Stimulated activated naive CD8-positive, alpha-beta T cell treated with anti-CD3 and anti-CD28 coated beads, Interleukin-15, amount 100 ng/mL, for 72 hours (primary cell): ENCODE measurements at regions not wholly inside any gene's neighbourhood (a gene's known extent, or its start where the extent isn't known, plus 50 kb on each side); places are given as distances from the start of the nearest gene placed in this dataset.

ENCODE experiments used
- ATAC-seq: fragments of 150-1000 bp; cut with Tn5 transposase; 2 replicates; pipeline ENCODE4 v1.10.0; 2021; ENCODE audit warnings: mild to moderate bottlenecking, moderate library complexity
- DNase-seq, 2 donors: peaks; one replicate each; pipeline ENCODE4 v3.0.0; 2021 to 2022
- H3K27ac Mint-ChIP-seq, 2 donors: one replicate each; pipeline ENCODE4 v1.8.0; 2022; ENCODE audit warnings: mild to moderate bottlenecking in 2 of 2, mixed read lengths in 2 of 2, moderate library complexity in 2 of 2
- H3K27me3 Mint-ChIP-seq: one replicate; pipeline ENCODE4 v1.8.0; 2022; ENCODE audit warnings: mixed read lengths
- H3K4me1 Mint-ChIP-seq: one replicate; pipeline ENCODE4 v1.8.0; 2022; ENCODE audit warnings: mild to moderate bottlenecking, mixed read lengths
- H3K4me3 Mint-ChIP-seq, 2 donors: one replicate each; pipeline ENCODE4 v1.8.0; 2022; ENCODE audit warnings: mild to moderate bottlenecking in 2 of 2, mixed read lengths in 2 of 2, moderate library complexity in 1 of 2
- H3K9me3 Mint-ChIP-seq, 2 donors: one replicate each; pipeline ENCODE4 v1.8.0; 2022; ENCODE audit warnings: mixed read lengths in 2 of 2

DNA sequence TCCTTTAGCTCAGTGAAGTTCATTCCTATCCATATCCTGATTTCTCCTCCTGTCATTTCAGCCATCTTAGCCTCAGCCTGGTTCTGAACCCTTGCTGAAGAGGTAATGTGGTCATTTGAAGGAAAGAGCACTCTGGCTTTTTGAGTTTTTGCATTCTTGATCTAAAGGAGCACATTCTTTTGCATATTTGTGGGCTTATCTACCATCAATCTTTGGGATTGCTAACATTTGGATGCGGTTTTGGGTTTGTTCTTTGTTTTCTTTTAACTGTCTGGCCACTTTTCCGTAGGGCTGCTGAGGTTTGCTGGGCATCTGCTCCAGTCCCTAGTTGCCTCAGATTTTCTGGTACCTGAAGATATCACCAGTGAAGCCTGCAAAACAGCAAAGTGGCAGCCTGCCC, 238.3 kb downstream of the EPM2A start:
- no peak overlapping the region for H3K4me3 Mint-ChIP-seq
- DNase-seq (no peak), ATAC-seq (no peak)
- H3K27ac Mint-ChIP-seq, result no peak overlapping the region
- H3K9me3 Mint-ChIP-seq, result peaks cover 18 to 35% of the 10 kb centered on the region in 2 donors
- no peaks in the 10 kb centered on the region for H3K4me1 Mint-ChIP-seq
- H3K27me3 Mint-ChIP-seq, result no peaks in the 10 kb centered on the region

DNA sequence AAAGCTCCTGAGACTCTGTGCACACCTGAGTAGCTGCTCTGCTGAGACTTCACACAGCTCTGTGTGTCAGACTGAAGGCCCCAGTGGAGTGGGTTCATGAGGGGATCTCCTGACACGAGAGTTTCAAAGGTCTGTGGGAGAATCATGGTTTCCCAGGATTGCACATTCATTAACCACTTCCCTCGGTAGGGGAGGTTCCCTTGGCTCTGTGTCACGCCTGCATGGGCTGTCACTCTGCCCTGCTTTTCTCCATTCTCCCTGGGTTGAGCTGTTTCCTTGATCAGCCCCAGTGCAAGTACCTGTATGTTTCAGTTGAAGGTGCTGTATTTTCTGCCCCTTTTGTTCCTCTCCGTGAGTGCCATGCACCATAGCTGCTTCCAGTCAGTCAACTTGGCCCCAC, 236.9 kb downstream of the EPM2A start:
- Mint-ChIP-seq H3K4me1 (no peaks in the 10 kb centered on the region), H3K9me3 (peaks cover 18 to 21% of the 10 kb centered on the region in 2 donors), H3K4me3 (no peak overlapping the region), H3K27me3 (no peaks in the 10 kb centered on the region), H3K27ac (no peak overlapping the region)
- DNase-seq (no peak), ATAC-seq (no peak)

DNA sequence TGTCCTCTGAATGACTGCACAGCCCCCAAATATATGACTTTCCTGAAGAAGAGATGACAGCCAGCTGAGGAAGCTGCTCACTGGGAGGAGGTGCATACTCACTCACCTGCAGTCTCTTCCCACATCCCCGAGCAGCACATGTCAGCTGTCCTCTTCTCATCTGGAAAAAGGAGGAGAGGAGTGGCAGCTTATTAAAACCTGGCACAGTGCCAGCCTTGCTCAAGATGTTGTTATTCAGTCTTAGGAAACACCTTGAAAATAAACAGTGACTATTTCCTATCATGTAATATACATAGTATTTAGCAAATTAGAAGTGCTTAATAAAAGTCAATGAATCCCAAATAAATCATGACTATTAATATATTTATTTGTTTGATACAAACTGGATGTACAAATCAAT, 232.9 kb downstream of the EPM2A start:
- DNase-seq (no peak), ATAC-seq (no peak)
- Mint-ChIP-seq H3K4me1 (no peaks in the 10 kb centered on the region), H3K9me3 (peaks cover 11 to 19% of the 10 kb centered on the region in 2 donors), H3K27me3 (no peaks in the 10 kb centered on the region), H3K27ac (no peak overlapping the region), H3K4me3 (no peak overlapping the region)

DNA sequence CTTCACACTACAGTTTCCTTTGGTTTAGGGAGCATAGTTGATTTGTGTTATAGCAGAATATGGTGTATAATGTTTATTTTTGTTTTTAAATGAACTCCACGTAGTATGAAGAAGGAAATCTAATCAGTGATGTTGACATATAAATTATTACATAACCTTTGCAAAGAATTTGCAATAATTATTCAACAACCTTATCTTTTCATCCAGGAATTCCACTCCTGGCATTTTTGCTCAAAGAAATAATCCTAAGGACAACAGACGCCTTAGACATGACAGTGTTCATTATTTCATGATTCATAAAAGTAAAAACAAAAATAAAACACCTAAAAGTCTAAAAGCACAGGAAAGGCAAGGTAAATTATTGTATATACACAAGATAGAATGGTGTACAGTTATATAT, 229.2 kb downstream of the EPM2A start:
- no peaks in the 10 kb centered on the region for H3K27me3 Mint-ChIP-seq
- peaks cover 15 to 41% of the 10 kb centered on the region in 2 donors for H3K9me3 Mint-ChIP-seq
- no peaks in the 10 kb centered on the region for H3K4me1 Mint-ChIP-seq
- no peak overlapping the region for H3K27ac Mint-ChIP-seq
- DNase-seq (no peak), ATAC-seq (no peak)
- H3K4me3 Mint-ChIP-seq, result no peak overlapping the region

DNA sequence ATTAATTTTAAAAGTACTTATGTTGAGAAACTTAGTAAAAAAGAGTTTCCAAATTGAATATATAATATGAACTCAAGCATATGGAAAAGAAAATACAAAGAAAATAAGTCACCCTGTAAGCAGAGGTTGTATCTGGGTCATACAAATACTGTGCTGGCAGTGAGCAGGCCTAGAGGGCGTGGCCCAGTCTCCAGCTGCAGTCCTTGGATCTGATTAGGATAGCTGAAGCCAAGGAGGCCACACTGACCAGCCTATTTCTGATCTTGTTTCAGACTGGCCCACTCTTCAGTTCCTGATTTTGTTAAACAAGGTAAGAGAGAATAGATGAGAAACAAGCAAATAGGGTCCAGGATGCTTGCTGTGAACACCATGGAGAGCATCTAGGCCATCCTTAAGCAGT, 228.8 kb downstream of the EPM2A start:
- ATAC-seq (no peak), DNase-seq (no peak)
- H3K4me3 Mint-ChIP-seq, result no peak overlapping the region
- H3K27me3 Mint-ChIP-seq, result no peaks in the 10 kb centered on the region
- no peaks in the 10 kb centered on the region for H3K4me1 Mint-ChIP-seq
- no peak overlapping the region for H3K27ac Mint-ChIP-seq
- H3K9me3 Mint-ChIP-seq, result peaks cover 15 to 41% of the 10 kb centered on the region in 2 donors

DNA sequence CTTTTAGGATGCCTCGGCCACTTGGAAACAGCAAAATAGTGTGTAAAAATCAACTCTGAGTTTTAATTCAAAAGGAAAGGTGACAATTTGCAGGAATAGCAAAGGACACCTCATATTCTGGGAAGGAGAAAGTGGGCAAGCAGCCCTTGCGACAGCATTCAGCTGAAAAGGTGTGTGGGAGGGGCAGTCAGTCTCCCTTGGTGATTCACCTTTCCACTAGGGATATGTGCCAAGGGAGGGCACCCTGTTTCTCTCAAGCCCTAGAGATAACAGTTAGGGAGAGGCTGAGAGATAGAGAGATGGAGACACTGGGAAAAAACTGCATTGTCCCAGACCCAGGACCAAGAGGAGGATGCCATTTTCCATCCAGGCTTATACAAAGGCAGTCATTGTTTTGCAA, 228.1 kb downstream of the EPM2A start:
- peaks cover 21 to 41% of the 10 kb centered on the region in 2 donors for H3K9me3 Mint-ChIP-seq

DNA sequence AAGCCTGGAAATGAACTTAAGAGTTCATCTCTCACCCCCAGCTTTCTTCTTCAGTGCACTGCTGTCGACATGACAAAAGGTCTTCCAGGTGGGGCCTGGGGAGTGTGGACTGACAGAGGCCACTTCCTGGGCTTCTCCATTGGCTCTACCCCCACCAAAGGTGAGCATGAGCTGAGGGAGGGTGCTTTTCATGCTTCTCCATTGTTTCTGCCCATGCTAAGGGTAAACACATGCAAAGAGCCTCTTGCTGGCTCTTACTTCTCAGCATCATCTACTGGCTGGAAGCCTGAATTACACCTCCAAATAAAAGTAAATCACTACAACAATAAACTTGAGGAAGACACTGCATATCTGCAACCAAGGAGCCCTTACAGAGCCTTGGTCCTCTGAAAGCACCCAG, 227.2 kb downstream of the EPM2A start:
- Mint-ChIP-seq H3K4me3 (no peak overlapping the region), H3K4me1 (no peaks in the 10 kb centered on the region), H3K9me3 (peaks cover 21 to 46% of the 10 kb centered on the region in 2 donors), H3K27ac (no peak overlapping the region), H3K27me3 (no peaks in the 10 kb centered on the region)
- ATAC-seq (no peak), DNase-seq (no peak)

More for the DNA sequence above, 228.1 kb downstream of the EPM2A start:
- DNase-seq (no peak), ATAC-seq (no peak)
- Mint-ChIP-seq H3K4me3 (no peak overlapping the region), H3K27ac (no peak overlapping the region), H3K27me3 (no peaks in the 10 kb centered on the region), H3K4me1 (no peaks in the 10 kb centered on the region)

DNA sequence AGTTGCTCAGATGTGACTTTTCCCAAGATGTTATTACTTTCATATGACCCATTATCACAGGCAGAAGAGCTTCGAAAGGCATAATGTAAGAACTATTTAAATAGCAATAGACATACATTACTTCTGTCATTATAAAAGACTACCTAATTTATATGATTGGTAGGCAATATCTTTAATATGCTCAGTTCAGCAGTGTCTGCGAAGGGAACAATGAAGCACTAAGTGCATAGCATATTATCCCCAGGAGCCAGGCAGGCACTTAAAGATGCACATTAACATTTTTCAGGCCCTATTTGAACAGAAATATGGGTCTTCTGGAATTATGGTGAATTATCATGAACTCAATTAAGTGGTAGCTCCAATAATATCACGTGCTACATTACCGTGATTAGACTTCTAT, 217.8 kb downstream of the EPM2A start:
- H3K4me3 Mint-ChIP-seq, result no peak overlapping the region
- H3K9me3 Mint-ChIP-seq, result peaks cover 13 to 14% of the 10 kb centered on the region in 2 donors
- no peak for DNase-seq
- H3K27me3 Mint-ChIP-seq, result no peaks in the 10 kb centered on the region
- no peaks in the 10 kb centered on the region for H3K4me1 Mint-ChIP-seq
- no peak for ATAC-seq
- no peak overlapping the region for H3K27ac Mint-ChIP-seq

DNA sequence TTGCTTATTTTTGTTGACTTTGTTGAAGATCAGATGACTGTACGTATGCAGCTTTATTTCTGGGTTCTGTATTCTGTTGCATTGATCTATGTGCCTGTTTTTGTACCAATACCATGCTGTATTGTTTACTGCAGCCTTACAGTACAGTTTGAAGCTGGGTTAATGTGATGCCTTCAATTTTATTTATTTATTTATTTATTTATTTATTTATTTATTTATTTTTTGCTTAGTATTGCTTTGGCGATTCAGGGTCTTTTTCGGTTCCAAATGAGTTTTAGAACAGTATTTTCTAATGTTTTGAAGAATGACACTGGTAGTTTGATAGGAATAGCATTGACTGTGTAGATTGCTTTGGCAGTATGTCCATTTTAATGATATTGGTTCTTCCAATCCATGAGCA, 210.3 kb downstream of the EPM2A start:
- H3K4me3 Mint-ChIP-seq, result no peak overlapping the region
- no peaks in the 10 kb centered on the region for H3K27me3 Mint-ChIP-seq
- ATAC-seq (no peak), DNase-seq (no peak)
- H3K27ac Mint-ChIP-seq, result no peak overlapping the region
- H3K9me3 Mint-ChIP-seq, result peaks cover 0 to 3% of the 10 kb centered on the region in 2 donors
- H3K4me1 Mint-ChIP-seq, result no peaks in the 10 kb centered on the region

DNA sequence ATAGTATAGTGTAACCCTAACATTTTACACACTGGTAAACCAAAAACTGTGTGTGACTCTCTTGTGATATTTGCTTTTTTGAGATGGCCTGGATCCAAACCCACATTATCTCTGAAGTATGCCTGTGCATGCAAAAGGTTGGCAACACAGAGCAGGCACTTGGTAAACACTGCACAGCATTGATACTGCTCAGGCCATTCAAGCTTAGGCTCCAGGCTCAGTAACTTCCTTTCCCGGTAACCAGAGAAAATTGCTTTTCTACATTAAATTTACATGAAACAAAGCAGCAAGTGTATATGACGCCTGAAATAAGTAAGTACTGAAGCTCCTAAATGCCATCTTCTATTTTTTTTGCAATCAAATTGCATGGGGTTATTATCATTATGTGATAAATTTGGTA, 205.7 kb downstream of the EPM2A start:
- Mint-ChIP-seq H3K4me3 (no peak overlapping the region), H3K9me3 (peaks cover 0 to 3% of the 10 kb centered on the region in 2 donors), H3K27me3 (no peaks in the 10 kb centered on the region), H3K4me1 (no peaks in the 10 kb centered on the region), H3K27ac (no peak overlapping the region)
- no peak for ATAC-seq
- DNase-seq, result no peak

DNA sequence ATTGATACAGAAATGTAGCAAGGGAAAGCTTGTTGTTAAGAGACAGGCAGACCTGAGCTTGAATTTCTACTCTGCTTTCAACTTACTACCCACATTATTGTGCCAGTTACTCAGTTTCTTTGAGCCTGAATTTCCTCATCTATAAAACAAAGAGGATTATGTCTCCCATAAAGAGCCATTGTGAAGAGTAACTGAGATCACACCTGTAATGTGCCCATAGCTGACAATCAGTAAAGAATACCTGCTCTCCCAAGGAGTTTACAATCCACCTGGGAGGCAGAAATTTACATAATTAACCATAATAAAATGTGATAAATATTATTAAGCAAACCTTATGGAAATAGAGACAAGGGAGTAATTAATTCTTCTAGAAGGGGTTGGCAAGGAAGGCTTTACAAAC, 204.9 kb downstream of the EPM2A start:
- Mint-ChIP-seq H3K4me1 (no peaks in the 10 kb centered on the region), H3K27me3 (no peaks in the 10 kb centered on the region), H3K4me3 (no peak overlapping the region), H3K27ac (no peak overlapping the region), H3K9me3 (peaks cover 0 to 3% of the 10 kb centered on the region in 2 donors)
- no peak for DNase-seq
- no peak for ATAC-seq

DNA sequence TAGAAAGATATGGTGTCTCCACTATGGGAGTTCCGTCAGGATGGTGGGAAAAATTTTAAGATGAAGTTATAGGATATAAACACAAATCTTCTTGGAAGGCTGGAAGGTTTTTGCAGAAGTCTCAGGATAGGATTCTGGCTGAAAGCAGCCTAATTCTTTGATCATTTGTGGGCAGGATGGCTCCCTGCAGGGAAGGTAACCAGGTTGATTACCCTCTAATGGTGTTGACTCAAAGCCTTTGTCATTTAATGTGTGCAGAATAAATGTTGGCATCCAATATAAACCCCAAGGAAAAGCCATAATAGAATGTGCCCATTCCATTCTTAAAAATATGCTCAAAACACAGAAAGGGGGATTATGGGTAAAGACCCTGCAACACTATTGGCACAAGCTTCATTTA, 204.3 kb downstream of the EPM2A start:
- no peak for ATAC-seq
- DNase-seq, result no peak
- Mint-ChIP-seq H3K27ac (no peak overlapping the region), H3K4me3 (no peak overlapping the region), H3K27me3 (no peaks in the 10 kb centered on the region), H3K4me1 (no peaks in the 10 kb centered on the region), H3K9me3 (peaks cover 0 to 3% of the 10 kb centered on the region in 2 donors)

DNA sequence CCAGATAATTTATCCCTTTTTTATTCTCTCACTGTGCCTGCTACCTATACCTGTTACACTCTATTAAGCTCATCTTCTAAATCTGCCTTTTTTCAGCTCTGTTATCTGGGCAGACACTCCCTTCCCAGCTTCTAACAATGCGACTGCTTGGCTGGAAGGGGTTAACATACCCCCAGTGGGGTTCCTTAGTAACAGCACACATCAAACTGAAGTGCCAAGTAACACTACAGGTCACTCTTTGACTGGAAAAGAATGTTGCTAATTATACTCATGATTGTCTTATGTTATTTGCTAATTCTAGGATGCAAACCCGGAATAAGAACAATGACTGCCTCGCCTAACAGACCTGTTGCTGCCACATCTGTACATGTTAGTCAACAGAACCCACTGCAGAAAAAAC, 203.5 kb downstream of the EPM2A start:
- ATAC-seq (no peak), DNase-seq (no peak)
- Mint-ChIP-seq H3K27me3 (no peaks in the 10 kb centered on the region), H3K4me3 (no peak overlapping the region), H3K27ac (no peak overlapping the region), H3K4me1 (no peaks in the 10 kb centered on the region), H3K9me3 (peaks cover 0 to 3% of the 10 kb centered on the region in 2 donors)

DNA sequence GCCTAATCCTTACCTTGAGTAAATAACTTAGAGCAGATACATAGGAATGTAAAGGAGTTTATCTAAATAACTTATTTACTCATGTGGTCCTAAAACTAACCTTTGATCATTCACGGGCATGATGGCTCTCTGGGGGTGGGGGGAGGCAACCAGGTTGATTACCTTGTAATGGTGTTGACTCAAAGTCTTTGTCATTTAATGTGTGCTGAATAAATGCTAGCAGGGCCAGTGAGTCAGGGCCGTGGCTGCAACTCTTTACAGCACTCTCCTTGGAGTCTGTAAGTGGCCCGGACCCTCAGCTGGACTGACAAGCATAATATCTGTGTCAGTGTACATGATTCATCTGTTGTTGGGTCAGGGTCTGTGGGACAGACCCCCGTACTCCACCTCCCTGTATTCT, 203.0 kb downstream of the EPM2A start:
- no peak overlapping the region for H3K27ac Mint-ChIP-seq
- DNase-seq, result no peak
- ATAC-seq, result no peak
- H3K9me3 Mint-ChIP-seq, result peaks cover 0 to 3% of the 10 kb centered on the region in 2 donors
- no peaks in the 10 kb centered on the region for H3K27me3 Mint-ChIP-seq
- no peak overlapping the region for H3K4me3 Mint-ChIP-seq
- no peaks in the 10 kb centered on the region for H3K4me1 Mint-ChIP-seq

DNA sequence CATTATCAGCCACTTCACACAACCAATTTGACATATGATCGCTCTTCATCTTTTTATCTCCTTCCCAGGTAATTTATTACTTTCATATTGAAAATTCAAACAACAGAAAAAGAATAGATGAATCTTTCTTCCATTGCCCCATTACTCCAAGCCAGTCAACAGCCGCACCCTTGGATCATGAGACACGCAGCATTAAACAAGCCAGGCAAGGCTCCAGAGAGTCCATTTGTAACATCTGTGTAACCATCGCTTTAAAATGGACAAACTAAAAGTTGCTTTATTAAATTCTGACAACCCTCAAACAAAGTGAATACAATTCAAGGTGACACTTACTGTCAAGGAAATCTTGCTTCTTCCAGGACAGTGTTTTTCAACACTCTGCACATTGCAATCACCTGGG, 200.3 kb downstream of the EPM2A start:
- H3K9me3 Mint-ChIP-seq, result no peaks in the 10 kb centered on the region
- no peaks in the 10 kb centered on the region for H3K27me3 Mint-ChIP-seq
- H3K4me1 Mint-ChIP-seq, result no peaks in the 10 kb centered on the region
- ATAC-seq (no peak), DNase-seq (no peak)
- no peak overlapping the region for H3K27ac Mint-ChIP-seq
- no peak overlapping the region for H3K4me3 Mint-ChIP-seq

DNA sequence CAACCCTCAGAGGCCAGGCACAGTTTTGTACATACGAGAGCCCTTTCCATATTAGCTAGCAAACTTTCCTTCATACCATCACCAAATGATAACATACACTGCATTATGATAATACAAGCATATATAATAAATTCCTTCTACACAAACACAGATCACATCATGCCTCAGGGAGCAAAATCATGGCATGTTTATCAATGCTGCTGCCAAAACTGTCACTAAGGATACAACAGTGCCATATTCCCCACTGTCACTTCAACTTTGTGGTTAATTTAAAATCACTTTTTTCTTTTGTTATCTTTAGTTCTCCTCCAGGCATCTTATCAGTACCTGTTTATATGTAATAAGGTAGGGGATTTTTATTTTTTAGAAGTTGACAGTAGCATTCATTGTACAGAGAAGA, 196.3 kb downstream of the EPM2A start:
- DNase-seq, result no peak
- no peak for ATAC-seq
- Mint-ChIP-seq H3K27ac (no peak overlapping the region), H3K9me3 (no peaks in the 10 kb centered on the region), H3K4me1 (no peaks in the 10 kb centered on the region), H3K27me3 (no peaks in the 10 kb centered on the region), H3K4me3 (no peak overlapping the region)

DNA sequence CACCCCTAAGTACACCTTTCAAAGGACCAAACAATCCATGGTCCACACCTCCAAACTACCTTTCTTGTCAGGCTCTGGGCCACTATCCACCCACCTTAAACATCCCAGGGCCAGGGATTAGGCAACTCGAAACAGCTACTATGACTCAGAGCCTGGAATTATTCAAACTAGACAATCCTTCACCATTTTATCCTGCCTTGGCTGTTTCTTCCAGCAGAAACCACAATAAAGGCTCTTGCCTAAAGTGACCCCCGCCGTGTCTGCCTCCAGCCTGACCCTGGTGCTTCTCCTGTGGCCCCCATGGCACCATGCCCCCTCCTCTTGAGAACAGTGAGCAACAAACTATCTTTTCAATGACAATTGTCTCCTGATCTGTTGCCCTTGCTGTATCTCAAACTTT, 195.5 kb downstream of the EPM2A start:
- Mint-ChIP-seq H3K27me3 (no peaks in the 10 kb centered on the region), H3K4me1 (no peaks in the 10 kb centered on the region), H3K4me3 (no peak overlapping the region), H3K9me3 (no peaks in the 10 kb centered on the region), H3K27ac (peak overlapping the region in 1 of 2 donors; percentile 48)
- no peak for DNase-seq
- ATAC-seq, result no peak

DNA sequence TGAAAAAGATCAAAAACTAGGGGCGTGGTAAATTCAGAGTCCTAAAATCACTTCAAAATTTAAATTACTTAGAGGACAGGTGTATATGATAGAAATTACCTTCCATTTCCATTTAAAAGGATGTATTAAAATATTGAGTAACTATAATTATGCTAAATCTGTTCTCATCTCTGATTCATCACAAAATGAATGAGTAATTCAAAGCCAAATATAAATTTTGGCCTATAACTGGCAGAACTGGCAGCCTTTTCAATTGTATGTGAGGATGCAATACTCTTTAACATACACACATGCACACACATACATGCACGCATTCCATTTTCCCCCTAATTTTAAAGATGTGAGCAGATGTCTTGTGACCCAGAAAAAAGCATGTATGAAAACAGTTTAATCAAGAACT, 194.6 kb downstream of the EPM2A start:
- no peak for ATAC-seq

More for the DNA sequence above, 194.6 kb downstream of the EPM2A start:
- no peak overlapping the region for H3K27ac Mint-ChIP-seq
- H3K4me1 Mint-ChIP-seq, result no peaks in the 10 kb centered on the region
- H3K27me3 Mint-ChIP-seq, result no peaks in the 10 kb centered on the region
- no peak for DNase-seq
- no peak overlapping the region for H3K4me3 Mint-ChIP-seq
- H3K9me3 Mint-ChIP-seq, result no peaks in the 10 kb centered on the region
